ENCODE measurements at regions not wholly inside any gene's neighbourhood (a gene's known extent, or its start where the extent isn't known, plus 50 kb on each side); places are given as distances from the start of the nearest gene placed in this dataset.

DNA sequence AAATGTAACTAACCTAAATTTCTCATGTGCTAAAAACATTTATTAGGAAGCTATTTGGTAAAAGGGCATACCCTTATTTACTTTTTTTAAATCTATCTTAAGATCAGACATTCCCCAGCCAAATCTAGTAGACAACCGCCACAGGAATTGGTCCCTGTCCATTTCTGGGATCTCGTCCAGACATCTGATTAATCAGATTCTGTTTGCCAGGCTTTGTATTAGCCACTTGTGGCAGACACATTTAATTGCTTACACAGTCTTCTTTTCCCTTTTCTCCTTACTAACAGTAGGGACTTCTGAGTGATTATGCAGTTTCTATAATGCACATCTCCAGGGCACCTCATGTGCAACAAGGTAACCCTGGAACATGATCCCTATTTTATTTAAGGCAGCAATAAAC, 449.0 kb upstream of the RGS18 start:
- no CpG with 5 or more reads among the region's 2 CpGs for WGBS (ENCODE audit: extremely low coverage, insufficient read length, low lambda C conversion rate)
- H2BK12ac ChIP-seq (ENCODE audit: insufficient read length, low read depth, low read length) = no peak overlapping the region
- Mint-ChIP-seq H3K36me3 (ENCODE audit: insufficient read depth in 1 of 3, low read depth in 3 of 3) (no peaks in the 10 kb centered on the region), H3K9me3 (no peaks in the 10 kb centered on the region), H3K27me3 (ENCODE audit: low read depth) (no peaks in the 10 kb centered on the region), H3K4me3 (no peak overlapping the region), H3K27ac (no peak overlapping the region), H3K4me1 (no peaks in the 10 kb centered on the region)
- no peaks in the 10 kb centered on the region for H3K79me2 ChIP-seq (ENCODE audit: insufficient read depth, low read length)
- no peaks in the 10 kb centered on the region for H4K20me1 ChIP-seq (ENCODE audit: control insufficient read depth, insufficient read depth, insufficient read length)
- no peak overlapping the region for H2BK5ac ChIP-seq (ENCODE audit: insufficient read length, low read length)
- H3K9me3 ChIP-seq (ENCODE audit: control insufficient read depth, low read depth, low read length) = no peaks in the 10 kb centered on the region
- H3K4me1 ChIP-seq (ENCODE audit: insufficient read depth, low read length) = no peaks in the 10 kb centered on the region
- no peak overlapping the region for H3K4me2 ChIP-seq (ENCODE audit: insufficient read depth, insufficient read length, low read length)
- H4K5ac ChIP-seq (ENCODE audit: insufficient read length, low read depth, low read length) = no peak overlapping the region
- no peak for DNase-seq
- H2AK5ac ChIP-seq (ENCODE audit: insufficient read length, low read length) = no peak overlapping the region
- H4K8ac ChIP-seq (replicated peaks; ENCODE audit: insufficient read length, low read depth, low read length) = no peak overlapping the region
- H3K79me1 ChIP-seq (ENCODE audit: insufficient read depth, low read depth, low read length, poor library complexity, severe bottlenecking) = no peaks in the 10 kb centered on the region
- no peak overlapping the region for H3T11ph ChIP-seq (ENCODE audit: low read length)
- no peak overlapping the region for H3K56ac ChIP-seq (ENCODE audit: insufficient read length, low read depth, low read length)
- no peaks in the 10 kb centered on the region for H3K27me3 ChIP-seq (ENCODE audit: insufficient read depth, low read length)
- no peak overlapping the region for H3K23ac ChIP-seq (ENCODE audit: insufficient read length, low read depth, low read length)
- no peak overlapping the region for H2BK15ac ChIP-seq (ENCODE audit: low read depth, low read length)
- H3K9ac ChIP-seq (ENCODE audit: extremely low read depth, insufficient read length, low read length) = no peak overlapping the region
- TF ChIP-seq, protein P1, sequence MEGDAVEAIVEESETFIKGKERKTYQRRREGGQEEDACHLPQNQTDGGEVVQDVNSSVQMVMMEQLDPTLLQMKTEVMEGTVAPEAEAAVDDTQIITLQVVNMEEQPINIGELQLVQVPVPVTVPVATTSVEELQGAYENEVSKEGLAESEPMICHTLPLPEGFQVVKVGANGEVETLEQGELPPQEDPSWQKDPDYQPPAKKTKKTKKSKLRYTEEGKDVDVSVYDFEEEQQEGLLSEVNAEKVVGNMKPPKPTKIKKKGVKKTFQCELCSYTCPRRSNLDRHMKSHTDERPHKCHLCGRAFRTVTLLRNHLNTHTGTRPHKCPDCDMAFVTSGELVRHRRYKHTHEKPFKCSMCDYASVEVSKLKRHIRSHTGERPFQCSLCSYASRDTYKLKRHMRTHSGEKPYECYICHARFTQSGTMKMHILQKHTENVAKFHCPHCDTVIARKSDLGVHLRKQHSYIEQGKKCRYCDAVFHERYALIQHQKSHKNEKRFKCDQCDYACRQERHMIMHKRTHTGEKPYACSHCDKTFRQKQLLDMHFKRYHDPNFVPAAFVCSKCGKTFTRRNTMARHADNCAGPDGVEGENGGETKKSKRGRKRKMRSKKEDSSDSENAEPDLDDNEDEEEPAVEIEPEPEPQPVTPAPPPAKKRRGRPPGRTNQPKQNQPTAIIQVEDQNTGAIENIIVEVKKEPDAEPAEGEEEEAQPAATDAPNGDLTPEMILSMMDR (conservative IDR thresholded peaks at IDR 0.05) = no peak
- H3K14ac ChIP-seq (ENCODE audit: insufficient read depth, low read length) = no peak overlapping the region
- no peak overlapping the region for H4K91ac ChIP-seq (ENCODE audit: insufficient read length, low read depth, low read length)
- H2BK120ac ChIP-seq (ENCODE audit: low read depth, low read length, poor library complexity, severe bottlenecking) = no peak overlapping the region
- H2AFZ ChIP-seq (ENCODE audit: low read length) = no peak overlapping the region
- H3K4ac ChIP-seq (ENCODE audit: low read depth, low read length) = no peak overlapping the region
- H3K27ac ChIP-seq (ENCODE audit: insufficient read length, low read depth, low read length) = no peak overlapping the region
- no peaks in the 10 kb centered on the region for H3K23me2 ChIP-seq (ENCODE audit: insufficient read length, low read depth, low read length, poor library complexity, severe bottlenecking)
- no peak overlapping the region for H2BK20ac ChIP-seq (ENCODE audit: low read depth, low read length, poor library complexity, severe bottlenecking)
- no peak overlapping the region for H3K18ac ChIP-seq (ENCODE audit: insufficient read length, low read depth, low read length)
